SK-N-SH treated with all-trans-retinoic acid at 6 μM for 48 hours (cell line): ENCODE measurements at regions not wholly inside any gene's neighbourhood (a gene's known extent, or its start where the extent isn't known, plus 50 kb on each side); places are given as distances from the start of the nearest gene placed in this dataset.

Source experiments
- ARNTL ChIP-seq: fragments of 450-650 bp; formaldehyde crosslinking; IDR thresholded peaks from 2 replicates; pipeline ENCODE4 v1.5.0; 2020; ENCODE audit warnings: low read depth, mild to moderate bottlenecking, moderate library complexity, borderline replicate concordance
- ZFP30 ChIP-seq: fragments of 450-650 bp; formaldehyde crosslinking; IDR thresholded peaks from 2 replicates; pipeline ENCODE4 v1.5.0; 2022; ENCODE audit warnings: mild to moderate bottlenecking, moderate library complexity
- ZNF8 ChIP-seq: fragments of 450-650 bp; formaldehyde crosslinking; IDR thresholded peaks from 2 replicates; pipeline ENCODE4 v1.5.0; 2020; ENCODE audit warnings: mild to moderate bottlenecking, moderate library complexity

GRCh38 chr13:83286737-83287136 is 595.5 kb downstream of the SLITRK1 start:
- TF ChIP-seq ZFP30 = no peak
- no peak for TF ChIP-seq ZNF8 (CRISPR knock-in tag)
- no peak for TF ChIP-seq ARNTL (CRISPR knock-in tag)
